ENCODE measurements at regions not wholly inside any gene's neighbourhood (a gene's known extent, or its start where the extent isn't known, plus 50 kb on each side); places are given as distances from the start of the nearest gene placed in this dataset.

GRCh38 chr5:91280362-91281269 lies 102.5 kb downstream of the ARRDC3 start:
- intact Hi-C loops (cut with DNase I; ENCODE audit: low total_unique reads) = loop anchor here (10.0 kb wide), 1 partner anchor 104 kb away; the partner anchor contains the start of gene ARRDC3
- TF ChIP-seq POLR2A (IDR thresholded peaks at IDR 0.05) = peak in 1 of 2 donors; percentile 2
- no peak for TF ChIP-seq CTCF (IDR thresholded peaks at IDR 0.05)
- WGBS, 2 donors = 0% methylated on average over 24 to 50 of the region's 50 CpGs
- H3K4me3 ChIP-seq (ENCODE audit: low read depth, poor library complexity, severe bottlenecking) = peak overlapping the region; percentile 23
- peak; percentile 90 to 98 for DNase-seq (ENCODE audit: low spot score in 2 of 2)

DNA sequence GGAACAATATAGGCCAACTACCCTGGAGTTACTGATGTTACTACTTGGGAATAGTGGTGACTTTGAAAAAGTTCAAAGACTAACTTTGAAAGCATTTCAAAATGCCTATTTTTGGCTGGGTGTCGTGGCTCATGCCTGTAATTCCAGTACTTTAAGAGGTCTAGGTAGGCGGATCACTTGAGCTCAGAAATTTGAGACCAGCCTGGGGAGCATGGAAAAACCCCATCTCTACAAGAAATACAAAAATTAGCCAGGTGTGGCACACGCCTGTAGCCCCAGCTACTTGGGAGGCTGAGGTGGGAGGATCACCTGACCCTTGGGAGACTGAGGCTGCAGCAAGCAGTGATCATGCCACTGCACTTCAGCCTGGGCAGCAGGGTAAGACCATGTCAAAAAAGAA lies 105.3 kb downstream of the ARRDC3 start:
- H3K4me3 ChIP-seq (ENCODE audit: low read depth, poor library complexity, severe bottlenecking) = no peak overlapping the region
- DNase-seq (ENCODE audit: low spot score in 2 of 2) = no peak
- intact Hi-C loops (cut with DNase I; ENCODE audit: low total_unique reads) = no loop called here
- TF ChIP-seq CTCF (IDR thresholded peaks at IDR 0.05) (no peak), POLR2A (IDR thresholded peaks at IDR 0.05) (no peak)
- WGBS, 2 donors = 91 to 92% methylated on average over 3 of the region's 3 CpGs

DNA sequence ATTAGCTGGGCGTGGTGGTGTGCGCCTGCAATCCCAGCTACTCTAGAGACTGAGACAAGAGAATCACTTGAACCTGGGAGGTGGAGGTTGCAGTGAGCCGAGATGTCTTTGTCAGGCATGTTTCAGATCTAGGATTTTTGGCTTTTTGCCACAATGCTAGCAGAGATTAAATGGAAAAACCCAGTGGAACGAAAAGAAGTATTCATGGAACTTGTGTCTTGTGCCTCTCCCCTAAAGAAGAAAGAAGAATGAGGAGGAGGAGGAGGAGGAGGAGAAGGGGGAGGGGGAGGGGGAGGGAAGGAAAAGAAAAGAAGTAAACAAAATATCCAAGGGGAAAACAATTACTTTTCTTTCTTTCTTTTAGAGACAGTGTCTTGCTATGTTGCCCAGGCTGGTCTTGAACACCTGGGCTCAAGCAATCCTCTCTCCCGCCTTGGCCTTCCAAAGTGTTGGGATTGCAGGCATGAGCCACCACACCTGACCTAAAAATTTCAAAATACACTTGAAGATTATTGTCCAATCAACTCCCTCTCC lies 106.0 kb downstream of the ARRDC3 start:
- intact Hi-C loops (cut with DNase I; ENCODE audit: low total_unique reads) = no loop called here
- TF ChIP-seq CTCF (IDR thresholded peaks at IDR 0.05) = no peak
- TF ChIP-seq POLR2A (IDR thresholded peaks at IDR 0.05) = no peak
- WGBS, 2 donors = 63 to 64% methylated on average over 5 of the region's 5 CpGs

DNA sequence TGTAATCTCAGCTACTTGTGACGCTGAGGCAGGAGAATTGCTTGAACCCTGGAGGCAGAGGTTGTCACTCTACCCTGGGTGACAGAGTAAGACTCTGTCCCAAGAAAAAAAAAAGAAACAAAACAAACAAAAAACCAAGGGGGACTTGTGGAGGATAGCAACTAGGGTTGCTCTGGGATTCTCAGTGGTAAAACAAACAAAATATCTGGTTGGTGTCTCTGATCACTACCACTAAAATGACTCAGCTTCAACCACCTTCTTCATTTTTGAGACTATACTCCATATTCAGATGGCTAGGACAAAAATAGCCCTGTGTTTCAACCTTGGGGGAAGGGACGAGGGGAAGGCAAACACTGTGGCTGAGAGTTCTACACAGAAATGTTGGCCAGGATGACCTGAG lies 110.3 kb downstream of the ARRDC3 start:
- H3K4me3 ChIP-seq (ENCODE audit: low read depth, poor library complexity, severe bottlenecking) = no peak overlapping the region
- no peak for DNase-seq (ENCODE audit: low spot score in 2 of 2)
- TF ChIP-seq CTCF (IDR thresholded peaks at IDR 0.05) (no peak), POLR2A (IDR thresholded peaks at IDR 0.05) (no peak)
- intact Hi-C loops (cut with DNase I; ENCODE audit: low total_unique reads) = no loop called here
- WGBS, 2 donors = 77% methylated on average over 2 of the region's 2 CpGs

More for the DNA sequence above, 106.0 kb downstream of the ARRDC3 start:
- no peak for DNase-seq (ENCODE audit: low spot score in 2 of 2)
- no peak overlapping the region for H3K4me3 ChIP-seq (ENCODE audit: low read depth, poor library complexity, severe bottlenecking)

GRCh38 chr5:91271999-91272398 lies 111.1 kb downstream of the ARRDC3 start:
- no peak overlapping the region for H3K4me3 ChIP-seq (ENCODE audit: low read depth, poor library complexity, severe bottlenecking)
- TF ChIP-seq POLR2A (IDR thresholded peaks at IDR 0.05) (no peak), CTCF (IDR thresholded peaks at IDR 0.05) (no peak)
- DNase-seq (ENCODE audit: low spot score in 2 of 2) = no peak
- intact Hi-C loops (cut with DNase I; ENCODE audit: low total_unique reads) = no loop called here
